H1 (cell line): ENCODE measurements at regions not wholly inside any gene's neighbourhood (a gene's known extent, or its start where the extent isn't known, plus 50 kb on each side); places are given as distances from the start of the nearest gene placed in this dataset.

Experiments
- CTCF ChIA-PET: fragments of 300-600 bp; sonication (Branson Sonifier 250); formaldehyde crosslinking; loops from one replicate; lab custom pipeline; 2021; ENCODE audit not compliant: partially characterized antibody; lab: Charles Lee
- POLR2A ChIA-PET: fragments of 300-600 bp; sonication (Branson Sonifier 250); formaldehyde crosslinking; loops from one replicate; lab custom pipeline; 2021; ENCODE audit warnings: inconsistent platforms; ENCODE audit not compliant: partially characterized antibody; lab: Charles Lee
- DNase-seq, 2 experiments: peaks; one replicate each; pipeline versions ENCODE4 v3.0.0 to v3.0.0-alpha.2; 2010 to 2022; ENCODE audit warnings: low spot score in 2 of 2, low read depth in 1 of 2, mixed read lengths in 1 of 2
- FAIRE-seq: peaks from 2 replicates; lab custom pipeline; 2011; peaks lifted over from hg19 to GRCh38; lab: Jason Lieb, UNC
- H2AFZ ChIP-seq: 2 replicates; pipeline ENCODE4 v1.8.1; 2012; ENCODE audit warnings: low read length, inconsistent platforms
- H2AK5ac ChIP-seq: 2 replicates; pipeline ENCODE4 v1.6.1; 2013; ENCODE audit warnings: low read depth, low read length
- H2BK120ac ChIP-seq: replicated peaks from 2 replicates; pipeline ENCODE3; 2013; ENCODE audit warnings: low read depth, low read length, inconsistent platforms
- H2BK12ac ChIP-seq: 2 replicates; pipeline ENCODE4 v1.6.1; 2013; ENCODE audit warnings: low read depth, low read length
- H2BK15ac ChIP-seq: 2 replicates; pipeline ENCODE4 v1.6.1; 2013; ENCODE audit warnings: low read length
- H2BK20ac ChIP-seq: 2 replicates; pipeline ENCODE4 v1.6.1; 2013; ENCODE audit warnings: low read length
- H2BK5ac ChIP-seq: 2 replicates; pipeline ENCODE4 v1.6.1; 2013; ENCODE audit warnings: low read depth, low read length
- H3K14ac ChIP-seq: 2 replicates; pipeline ENCODE4 v1.6.1; 2013; ENCODE audit warnings: inconsistent platforms; ENCODE audit not compliant: insufficient read length
- H3K18ac ChIP-seq: 2 replicates; pipeline ENCODE4 v1.6.1; 2013; ENCODE audit warnings: low read length; ENCODE audit errors: extremely low read depth
- H3K23ac ChIP-seq: 2 replicates; pipeline ENCODE4 v1.6.1; 2013; ENCODE audit warnings: inconsistent platforms; ENCODE audit not compliant: insufficient read length
- H3K23me2 ChIP-seq: 2 replicates; pipeline ENCODE4 v1.6.1; 2013; ENCODE audit warnings: low read depth, low read length
- H3K27ac ChIP-seq: 2 replicates; pipeline ENCODE4 v1.6.1; 2011; ENCODE audit warnings: low read depth, low read length, inconsistent platforms
- H3K27me3 ChIP-seq, 4 experiments: replicated peaks in 1 of 4; 1 replicate in 1 of 4; 2 replicates in 3 of 4; pipeline versions ENCODE4 v1.6.1 to v1.8.1; 2011 to 2013; ENCODE audit warnings: low read length in 3 of 4, mild to moderate bottlenecking in 3 of 4, inconsistent platforms in 2 of 4, mixed read lengths in 2 of 4, moderate library complexity in 1 of 4; ENCODE audit not compliant: control insufficient read depth in 3 of 4, insufficient read depth in 3 of 4; ENCODE audit errors: extremely low read depth in 1 of 4
- H3K36me3 ChIP-seq, 4 experiments: 2 replicates each; pipeline versions ENCODE4 v1.6.1 to v1.8.1; 2011 to 2013; ENCODE audit warnings: mild to moderate bottlenecking in 4 of 4, low read length in 3 of 4, moderate library complexity in 2 of 4, control low read depth in 1 of 4, inconsistent platforms in 1 of 4; ENCODE audit not compliant: insufficient read depth in 4 of 4, control insufficient read depth in 2 of 4
- H3K4ac ChIP-seq: replicated peaks from 2 replicates; pipeline ENCODE3; 2013; ENCODE audit warnings: low read length, low read depth, mixed read lengths, inconsistent platforms; ENCODE audit not compliant: insufficient read length
- H3K4me1 ChIP-seq, 4 experiments: replicated peaks in 1 of 4; 1 replicate in 1 of 4; 2 replicates in 3 of 4; pipeline versions ENCODE4 v1.6.1 to v1.8.1; 2011 to 2013; ENCODE audit warnings: low read length in 3 of 4, inconsistent platforms in 2 of 4, mixed read lengths in 1 of 4; ENCODE audit not compliant: insufficient read depth in 4 of 4, control insufficient read depth in 3 of 4
- H3K4me2 ChIP-seq, 2 experiments: 2 replicates each; pipeline versions ENCODE4 v1.6.1 to v1.8.1; 2011 to 2013; ENCODE audit warnings: low read depth in 2 of 2, low read length in 2 of 2, control low read depth in 1 of 2, inconsistent platforms in 1 of 2, mild to moderate bottlenecking in 1 of 2; ENCODE audit not compliant: insufficient read depth in 1 of 2
- H3K4me3 ChIP-seq, 4 experiments: fragments of 200-600, 300-600 bp in 1 of 4; sonication (generic), shearing (Covaris generic), sonication (Bioruptor Twin) in 1 of 4; 2 replicates each; pipeline versions ENCODE4 v1.5.1 to v1.8.1; 2011 to 2016; ENCODE audit warnings: low read length in 4 of 4, low read depth in 3 of 4, control low read depth in 2 of 4, inconsistent platforms in 2 of 4, mild to moderate bottlenecking in 2 of 4, mixed read lengths in 1 of 4, moderate library complexity in 1 of 4; ENCODE audit not compliant: insufficient read depth in 2 of 4; ENCODE audit errors: extremely low read depth in 1 of 4
- H3K56ac ChIP-seq: replicated peaks from 2 replicates; pipeline ENCODE3; 2013; ENCODE audit warnings: low read depth, mild to moderate bottlenecking, mixed read lengths, low read length, inconsistent platforms; ENCODE audit not compliant: insufficient read length
- H3K79me1 ChIP-seq: 2 replicates; pipeline ENCODE4 v1.6.1; 2013; ENCODE audit warnings: low read depth, low read length, control low read depth
- H3K79me2 ChIP-seq, 2 experiments: 2 replicates each; pipeline versions ENCODE4 v1.6.1 to v1.8.1; 2012 to 2013; ENCODE audit warnings: low read length in 2 of 2, mild to moderate bottlenecking in 2 of 2, inconsistent platforms in 1 of 2; ENCODE audit not compliant: insufficient read depth in 2 of 2, control insufficient read depth in 1 of 2
- H3K9ac ChIP-seq, 4 experiments: replicated peaks in 1 of 4; 1 replicate in 1 of 4; 2 replicates in 3 of 4; pipeline versions ENCODE4 v1.6.1 to v1.8.1; 2011 to 2013; ENCODE audit warnings: low read depth in 3 of 4, low read length in 3 of 4, control low read depth in 2 of 4, mild to moderate bottlenecking in 2 of 4, moderate library complexity in 2 of 4, inconsistent platforms in 1 of 4; ENCODE audit errors: extremely low read depth in 1 of 4
- H3K9me3 ChIP-seq, 2 experiments: 2 replicates each; pipeline versions ENCODE4 v1.6.1 to v1.8.1; 2012 to 2013; ENCODE audit warnings: mild to moderate bottlenecking in 2 of 2, moderate library complexity in 2 of 2, control low read depth in 1 of 2, inconsistent platforms in 1 of 2, low read depth in 1 of 2, low read length in 1 of 2, mixed read lengths in 1 of 2; ENCODE audit not compliant: insufficient read depth in 2 of 2
- H4K20me1 ChIP-seq, 2 experiments: replicated peaks in 1 of 2; 2 replicates each; pipeline versions ENCODE3 to v1.8.1; 2011 to 2013; ENCODE audit warnings: inconsistent platforms in 2 of 2, low read length in 2 of 2, mild to moderate bottlenecking in 1 of 2; ENCODE audit not compliant: insufficient read depth in 2 of 2, control insufficient read depth in 1 of 2
- H4K5ac ChIP-seq: 2 replicates; pipeline ENCODE4 v1.6.1; 2013; ENCODE audit warnings: low read length, low read depth, mixed read lengths, inconsistent platforms; ENCODE audit not compliant: insufficient read length
- H4K8ac ChIP-seq: 2 replicates; pipeline ENCODE4 v1.8.0; 2013; ENCODE audit warnings: mild to moderate bottlenecking, moderate library complexity, low read length, inconsistent platforms; ENCODE audit not compliant: insufficient read depth; ENCODE audit errors: extremely low read depth
- H4K91ac ChIP-seq: replicated peaks from 2 replicates; pipeline ENCODE3; 2013; ENCODE audit warnings: low read length, mixed read lengths, inconsistent platforms; ENCODE audit not compliant: insufficient read length
- CEBPB ChIP-seq: IDR thresholded peaks from 2 replicates; pipeline ENCODE4 v1.6.1; 2012; ENCODE audit warnings: low read depth, low read length
- CREB1 ChIP-seq: IDR thresholded peaks from 2 replicates; pipeline ENCODE4 v1.6.1; 2012; ENCODE audit warnings: inconsistent platforms
- E2F6 ChIP-seq: IDR thresholded peaks from 2 replicates; pipeline ENCODE4 v1.6.1; 2012; ENCODE audit warnings: inconsistent platforms
- EP300 ChIP-seq, 2 experiments: IDR thresholded peaks; 1 replicate in 1 of 2; 2 replicates in 1 of 2; pipeline ENCODE4 v1.6.1; 2011 to 2012; ENCODE audit warnings: low read depth in 2 of 2, low read length in 2 of 2, mild to moderate bottlenecking in 2 of 2, borderline replicate concordance in 1 of 2, inconsistent platforms in 1 of 2, moderate library complexity in 1 of 2
- KDM1A ChIP-seq: fragments of 200-600, 300-600 bp; sonication (generic); IDR thresholded peaks from 2 replicates; pipeline ENCODE4 v1.7.1; 2016; ENCODE audit warnings: mild to moderate bottlenecking, low read length, borderline replicate concordance
- KDM5A ChIP-seq: fragments of 200-600 bp; IDR thresholded peaks from 2 replicates; pipeline ENCODE4 v1.7.1; 2012; ENCODE audit warnings: mild to moderate bottlenecking, low read length, inconsistent platforms, mixed read lengths
- MAFK ChIP-seq: IDR thresholded peaks from 2 replicates; pipeline ENCODE4 v1.6.1; 2012; ENCODE audit warnings: low read depth, mild to moderate bottlenecking, improper control_type of control experiment, low read length
- RBBP5 ChIP-seq: IDR thresholded peaks from 2 replicates; pipeline ENCODE4 v1.7.1; 2012; ENCODE audit warnings: low read depth, mild to moderate bottlenecking, inconsistent platforms, low read length, moderate library complexity, borderline replicate concordance
- SIN3A ChIP-seq, 2 experiments: IDR thresholded peaks in 1 of 2; conservative IDR thresholded peaks in 1 of 2; 2 replicates each; pipeline ENCODE4 v1.6.1; 2011 to 2012; ENCODE audit warnings: low read length in 2 of 2, improper control_type of control experiment in 1 of 2, low read depth in 1 of 2, mild to moderate bottlenecking in 1 of 2
- TEAD4 ChIP-seq: IDR thresholded peaks from 2 replicates; pipeline ENCODE4 v1.6.1; 2012; ENCODE audit warnings: low read depth, low read length, inconsistent platforms, mixed read lengths

GRCh38 chr19:28486926-28487325, 726.0 kb downstream of the UQCRFS1 start:
- no peak overlapping the region for H3K27ac ChIP-seq
- CTCF ChIA-PET = interaction anchor here (1.0 to 1.1 kb wide), 3 partner anchors 49 to 125 kb away, joined by 3 to 5 read pairs (median 3); no protein-coding TSS in a partner anchor
- TF ChIP-seq CEBPB (no peak), KDM1A (no peak), MAFK (no peak), EP300 (IDR thresholded peaks at IDR 0.05; ENCODE audit: borderline replicate concordance in 1 of 2, low read depth in 2 of 2, low read length in 2 of 2) (no peak), E2F6 (no peak), SIN3A (conservative IDR thresholded peaks at IDR 0.05 in 1 of 2, IDR thresholded peaks at IDR 0.05 in 1 of 2; ENCODE audit: low read depth in 1 of 2, low read length in 2 of 2) (no peak), KDM5A (no peak), CREB1 (no peak), TEAD4 (no peak), RBBP5 (no peak)
- H3K14ac ChIP-seq = no peak overlapping the region
- POLR2A ChIA-PET = no interaction called here
- no peak overlapping the region for H3K18ac ChIP-seq
- no peak overlapping the region for H2BK20ac ChIP-seq
- H3K4me2 ChIP-seq = no peak overlapping the region
- no peaks in the 10 kb centered on the region for H3K79me1 ChIP-seq
- no peaks in the 10 kb centered on the region for H3K36me3 ChIP-seq
- no peak overlapping the region for H4K8ac ChIP-seq
- no peak overlapping the region for H2BK5ac ChIP-seq
- no peak overlapping the region for H4K91ac ChIP-seq
- no peak overlapping the region for H2BK120ac ChIP-seq
- no peaks in the 10 kb centered on the region for H3K27me3 ChIP-seq
- no peak overlapping the region for H3K4ac ChIP-seq
- no peak overlapping the region for H3K9ac ChIP-seq
- no peak overlapping the region for H3K4me3 ChIP-seq
- H3K9me3 ChIP-seq = no peaks in the 10 kb centered on the region
- H2AFZ ChIP-seq = no peak overlapping the region
- H2BK15ac ChIP-seq = no peak overlapping the region
- no peak overlapping the region for H2AK5ac ChIP-seq
- no peak overlapping the region for H3K23ac ChIP-seq
- H3K79me2 ChIP-seq = no peaks in the 10 kb centered on the region
- H3K23me2 ChIP-seq = no peaks in the 10 kb centered on the region
- DNase-seq = no peak
- peaks cover 0 to 7% (median 3%) of the 10 kb centered on the region in 4 experiments; a peak in 4 of 7 replicates for H3K4me1 ChIP-seq
- no peak overlapping the region for H2BK12ac ChIP-seq
- no peaks in the 10 kb centered on the region for H4K20me1 ChIP-seq
- no peak overlapping the region for H3K56ac ChIP-seq
- FAIRE-seq = no peak
- no peak overlapping the region for H4K5ac ChIP-seq
